T-helper 1 cell treated with Interleukin-12 subunit alpha and Interleukin-12 subunit beta and Interleukin-4 antibody, amounts not matched to agents 30 μg/mL and 1 μg/mL, for 36 hours (primary cell): ENCODE measurements at regions not wholly inside any gene's neighbourhood (a gene's known extent, or its start where the extent isn't known, plus 50 kb on each side); places are given as distances from the start of the nearest gene placed in this dataset.

Experiments
- H3K27ac Mint-ChIP-seq: one replicate; pipeline ENCODE4 v1.8.0; 2021; ENCODE audit warnings: mild to moderate bottlenecking, mixed read lengths
- H3K27me3 Mint-ChIP-seq: one replicate; pipeline ENCODE4 v1.8.0; 2021; ENCODE audit warnings: low read depth, mixed read lengths
- H3K36me3 Mint-ChIP-seq: one replicate; pipeline ENCODE4 v1.8.0; 2021; ENCODE audit warnings: low read depth, mixed read lengths
- H3K4me1 Mint-ChIP-seq: one replicate; pipeline ENCODE4 v1.8.0; 2021; ENCODE audit warnings: low read depth, mixed read lengths
- H3K4me3 Mint-ChIP-seq: one replicate; pipeline ENCODE4 v1.8.0; 2021; ENCODE audit warnings: mild to moderate bottlenecking, moderate library complexity, mixed read lengths
- H3K9me3 Mint-ChIP-seq: one replicate; pipeline ENCODE4 v1.8.0; 2021; ENCODE audit warnings: mixed read lengths

DNA sequence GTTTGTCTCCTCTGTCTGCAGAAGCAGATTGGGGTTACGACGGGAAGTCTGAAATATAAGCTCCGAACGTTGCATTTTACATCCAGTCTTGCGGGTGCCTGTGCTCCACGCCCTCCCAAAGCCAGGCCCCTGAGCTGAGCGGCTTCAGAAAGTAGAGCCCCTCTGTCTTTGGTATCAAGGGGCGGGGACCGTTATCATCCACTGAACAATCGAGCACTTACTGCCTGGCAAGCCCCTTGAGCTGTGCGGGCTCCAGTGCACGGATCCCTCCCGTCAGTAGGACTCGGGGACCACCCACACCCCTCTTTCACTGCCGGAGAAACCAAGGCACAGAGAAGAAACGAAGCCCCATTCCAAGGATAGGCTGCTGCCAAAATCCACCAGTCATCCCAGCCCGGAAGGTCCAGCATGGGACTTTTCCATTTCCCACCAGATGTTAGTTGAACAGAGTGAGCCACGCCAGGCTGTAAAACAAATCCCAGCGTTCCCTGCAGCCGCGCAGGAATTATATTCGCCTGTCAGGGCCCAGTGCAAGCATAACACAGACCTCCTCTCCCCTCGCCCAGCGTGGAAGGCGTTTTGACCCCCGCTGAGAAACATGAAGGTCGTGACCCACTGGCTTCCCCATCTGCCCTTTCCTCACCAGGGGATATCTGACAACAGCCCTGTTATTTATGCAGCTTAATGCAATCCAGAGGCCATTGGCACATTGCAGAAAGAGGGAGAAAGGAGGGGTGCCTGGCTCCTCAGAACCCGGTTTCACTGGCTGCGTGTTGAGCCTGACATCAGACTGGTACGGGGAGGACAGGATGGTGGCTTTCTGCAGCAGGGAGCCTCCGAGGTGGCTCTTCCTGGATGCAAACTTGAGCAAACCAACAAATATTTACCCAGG lies 212.2 kb upstream of the FOXF1 start:
- no peaks in the 10 kb centered on the region for H3K36me3 Mint-ChIP-seq
- H3K27ac Mint-ChIP-seq, result no peak overlapping the region
- H3K27me3 Mint-ChIP-seq, result peaks cover 65% of the 10 kb centered on the region
- H3K4me1 Mint-ChIP-seq, result no peaks in the 10 kb centered on the region
- no peak overlapping the region for H3K4me3 Mint-ChIP-seq
- H3K9me3 Mint-ChIP-seq, result no peaks in the 10 kb centered on the region

DNA sequence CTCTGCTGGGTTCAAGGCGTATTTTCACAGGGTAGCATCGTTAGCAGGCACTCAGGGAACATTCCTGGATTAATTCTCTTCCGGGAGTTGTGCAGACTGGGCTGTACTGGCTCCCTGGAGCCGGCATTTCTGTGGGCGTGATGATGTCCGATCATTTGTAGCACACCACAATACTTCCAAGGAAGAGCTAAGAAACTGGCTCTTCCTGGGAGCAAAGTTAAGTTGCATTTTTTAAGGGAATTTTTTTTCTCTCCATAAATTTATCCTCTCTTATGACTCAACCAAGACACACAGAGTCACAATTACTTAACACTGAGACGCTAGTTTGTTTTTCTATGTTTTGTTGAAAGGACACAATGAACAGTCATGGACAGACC lies 211.6 kb upstream of the FOXF1 start:
- no peaks in the 10 kb centered on the region for H3K4me1 Mint-ChIP-seq
- peaks cover 62% of the 10 kb centered on the region for H3K27me3 Mint-ChIP-seq

DNA sequence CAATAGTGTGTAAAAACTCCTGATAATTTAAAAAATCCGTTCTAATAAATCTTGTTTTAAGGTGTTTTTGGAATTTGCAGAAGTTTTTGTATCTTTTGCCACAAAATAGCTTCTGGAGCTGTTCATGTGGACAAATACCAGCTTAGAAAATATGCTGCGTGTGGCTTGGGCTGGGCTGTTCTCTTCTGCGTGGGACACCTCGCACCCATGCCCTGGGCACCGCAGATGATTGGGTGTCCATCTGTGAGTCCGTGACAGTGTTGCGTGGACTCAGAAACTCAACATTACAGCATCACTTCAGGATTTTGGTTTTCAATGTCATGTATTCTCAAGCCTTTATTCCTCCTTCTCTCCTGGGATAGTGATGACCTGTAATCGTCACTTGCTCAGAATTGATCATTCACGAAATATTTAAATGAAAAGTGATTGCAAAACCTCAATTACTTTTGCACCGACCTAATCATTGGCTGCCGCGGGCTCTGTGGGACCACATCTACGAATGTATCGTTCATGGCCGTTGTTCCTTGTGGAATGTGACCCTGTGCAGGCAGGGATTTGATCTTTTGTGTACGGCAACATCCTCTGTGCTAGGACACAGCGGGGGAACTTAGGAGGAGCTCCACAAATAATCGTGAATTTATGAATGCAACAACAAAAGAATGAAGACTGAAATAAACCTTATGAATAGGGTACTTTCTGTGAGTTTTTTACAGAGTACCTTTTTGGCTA lies 210.3 kb upstream of the FOXF1 start:
- peaks cover 61% of the 10 kb centered on the region for H3K27me3 Mint-ChIP-seq

More for the DNA sequence above, 211.6 kb upstream of the FOXF1 start:
- Mint-ChIP-seq H3K4me3 (no peak overlapping the region), H3K9me3 (no peaks in the 10 kb centered on the region), H3K27ac (no peak overlapping the region), H3K36me3 (no peaks in the 10 kb centered on the region)

DNA sequence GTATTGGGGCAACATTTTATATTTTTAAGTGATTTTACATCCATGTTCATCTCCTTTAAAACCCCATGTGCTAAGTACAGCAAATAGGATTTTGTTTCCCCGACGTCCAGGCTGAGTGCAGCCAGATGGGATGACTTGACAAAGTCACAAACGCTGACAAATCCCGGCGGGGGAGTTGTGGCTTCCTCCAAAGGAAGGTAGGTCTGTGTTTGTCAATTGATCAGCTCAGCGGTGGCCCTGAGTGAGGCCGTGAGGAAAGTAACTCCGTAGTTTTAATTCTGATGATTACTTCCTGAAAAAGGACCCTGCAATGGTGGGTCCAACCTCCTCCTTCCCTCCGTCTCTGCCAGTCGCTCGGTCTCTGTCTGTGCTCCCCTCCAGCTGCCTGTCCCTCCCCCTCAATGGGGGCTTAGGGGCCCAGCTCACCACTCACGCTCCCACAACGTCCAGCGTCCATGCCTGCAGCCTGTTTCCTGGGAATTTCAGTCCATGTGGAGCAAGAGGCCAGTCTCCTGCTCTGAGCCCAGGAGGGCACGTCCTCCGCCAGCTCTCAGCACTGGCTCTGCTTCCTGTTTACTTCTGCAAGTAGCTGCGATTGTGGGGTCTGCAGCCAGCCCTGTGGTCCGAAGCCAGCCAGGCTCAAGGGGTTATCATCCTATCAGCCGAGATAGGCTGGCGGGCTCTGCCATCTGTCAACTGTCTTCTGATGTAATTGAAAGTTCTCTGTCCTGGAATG lies 209.4 kb upstream of the FOXF1 start:
- Mint-ChIP-seq H3K9me3 (no peaks in the 10 kb centered on the region), H3K27ac (no peak overlapping the region), H3K4me1 (no peaks in the 10 kb centered on the region), H3K36me3 (no peaks in the 10 kb centered on the region), H3K4me3 (no peak overlapping the region), H3K27me3 (peaks cover 61% of the 10 kb centered on the region)

More for the DNA sequence above, 210.3 kb upstream of the FOXF1 start:
- no peaks in the 10 kb centered on the region for H3K36me3 Mint-ChIP-seq
- H3K27ac Mint-ChIP-seq, result no peak overlapping the region
- H3K4me3 Mint-ChIP-seq, result no peak overlapping the region
- H3K4me1 Mint-ChIP-seq, result no peaks in the 10 kb centered on the region
- H3K9me3 Mint-ChIP-seq, result no peaks in the 10 kb centered on the region

DNA sequence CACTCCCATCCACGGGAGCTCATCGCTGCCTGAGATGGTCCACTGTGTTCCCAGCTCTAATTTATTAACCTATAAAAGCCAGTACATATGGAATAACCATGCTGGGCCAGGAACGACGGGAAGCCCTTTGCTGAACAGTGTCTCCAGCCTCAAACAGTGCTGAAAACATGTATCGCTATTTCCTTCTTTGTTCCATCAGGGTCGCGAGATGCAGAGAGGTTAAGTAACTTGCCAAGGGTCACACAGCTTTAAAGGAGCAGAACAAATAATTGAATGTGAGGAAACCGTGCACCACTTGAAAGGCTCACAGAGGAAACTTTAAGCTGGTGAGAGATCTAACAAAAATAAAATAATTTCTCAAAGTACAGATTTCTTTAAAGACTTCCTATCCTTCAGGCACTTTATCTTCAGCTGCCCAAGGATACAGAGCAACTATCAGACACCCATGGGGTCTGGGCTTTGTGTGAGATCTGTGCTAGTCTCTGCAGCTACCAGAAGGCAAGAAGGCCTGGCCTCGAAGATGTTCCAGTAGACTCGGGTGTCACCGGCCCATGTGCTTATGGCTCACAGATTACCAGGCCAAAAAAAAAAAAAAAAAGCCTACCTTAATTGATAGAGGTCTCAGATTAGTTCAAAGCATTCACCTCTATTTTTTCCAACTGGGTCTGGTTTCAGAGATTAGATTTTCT lies 207.8 kb upstream of the FOXF1 start:
- peaks cover 46% of the 10 kb centered on the region for H3K27me3 Mint-ChIP-seq
- no peak overlapping the region for H3K27ac Mint-ChIP-seq
- no peak overlapping the region for H3K4me3 Mint-ChIP-seq
- H3K4me1 Mint-ChIP-seq, result no peaks in the 10 kb centered on the region
- no peaks in the 10 kb centered on the region for H3K36me3 Mint-ChIP-seq
- no peaks in the 10 kb centered on the region for H3K9me3 Mint-ChIP-seq

DNA sequence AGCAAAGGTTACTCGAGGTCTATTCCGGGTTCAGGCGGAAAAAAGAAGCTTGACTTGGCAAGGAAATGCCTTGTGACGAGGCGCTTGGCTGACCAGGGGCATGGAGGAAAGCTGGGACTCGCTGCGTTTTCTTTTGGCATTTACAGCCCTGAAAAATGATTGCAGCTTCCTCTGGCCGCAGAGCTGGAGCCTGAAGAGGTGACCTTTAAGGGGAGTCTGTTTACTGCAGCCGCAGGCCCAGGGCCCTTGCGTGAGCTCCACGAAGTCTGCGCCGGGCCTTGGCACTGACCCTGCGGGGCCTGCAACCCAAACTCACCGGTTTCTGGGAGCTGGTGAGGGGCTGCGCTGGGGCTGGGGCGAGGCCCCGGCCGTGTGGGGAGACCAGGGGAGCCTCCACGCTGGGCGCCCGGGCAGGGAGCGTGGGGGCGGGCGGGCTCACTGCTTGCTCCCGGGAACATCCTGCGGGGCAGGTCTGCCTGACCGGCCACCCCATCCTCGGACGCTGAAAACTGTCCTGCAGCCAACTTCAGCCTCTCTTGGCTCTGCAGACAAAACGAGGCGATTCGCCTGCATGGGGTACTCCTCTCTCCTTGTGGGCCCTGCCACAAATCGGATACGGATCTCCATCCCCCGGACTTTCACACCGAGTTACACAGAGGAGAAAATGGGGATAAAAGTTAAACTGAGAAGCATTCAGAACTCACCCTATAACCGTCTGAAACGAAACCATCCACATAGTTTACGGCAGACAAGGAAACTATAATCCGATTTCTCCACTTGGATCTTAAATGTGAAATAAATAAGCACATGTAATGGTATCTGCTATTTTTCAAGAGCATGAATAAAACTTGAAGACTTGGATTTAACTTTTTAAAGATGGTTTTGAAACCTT lies 206.3 kb upstream of the FOXF1 start:
- peaks cover 32% of the 10 kb centered on the region for H3K27me3 Mint-ChIP-seq
- no peak overlapping the region for H3K27ac Mint-ChIP-seq
- no peaks in the 10 kb centered on the region for H3K36me3 Mint-ChIP-seq
- H3K4me3 Mint-ChIP-seq, result no peak overlapping the region
- H3K9me3 Mint-ChIP-seq, result no peaks in the 10 kb centered on the region
- no peaks in the 10 kb centered on the region for H3K4me1 Mint-ChIP-seq

DNA sequence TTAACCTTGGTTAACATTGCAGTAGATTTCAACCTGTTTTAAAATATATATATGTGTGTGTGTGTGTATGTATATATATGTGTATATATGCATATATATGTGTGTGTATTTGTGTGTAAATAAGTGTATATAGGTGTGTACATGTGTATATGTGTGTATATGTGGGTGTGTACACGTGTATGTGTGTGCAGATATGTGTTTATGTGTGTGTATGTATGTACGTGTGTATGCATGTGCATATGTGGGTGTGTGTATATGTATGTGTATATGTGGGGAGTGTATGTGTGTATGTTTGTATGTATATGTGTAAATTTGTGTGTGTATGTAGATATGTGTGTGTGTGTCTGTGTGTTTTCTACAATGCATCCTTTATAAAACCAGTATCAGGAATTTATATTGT lies 205.5 kb upstream of the FOXF1 start:
- Mint-ChIP-seq H3K27me3 (peaks cover 26% of the 10 kb centered on the region), H3K9me3 (no peaks in the 10 kb centered on the region), H3K36me3 (no peaks in the 10 kb centered on the region), H3K4me1 (no peaks in the 10 kb centered on the region), H3K27ac (no peak overlapping the region), H3K4me3 (no peak overlapping the region)

DNA sequence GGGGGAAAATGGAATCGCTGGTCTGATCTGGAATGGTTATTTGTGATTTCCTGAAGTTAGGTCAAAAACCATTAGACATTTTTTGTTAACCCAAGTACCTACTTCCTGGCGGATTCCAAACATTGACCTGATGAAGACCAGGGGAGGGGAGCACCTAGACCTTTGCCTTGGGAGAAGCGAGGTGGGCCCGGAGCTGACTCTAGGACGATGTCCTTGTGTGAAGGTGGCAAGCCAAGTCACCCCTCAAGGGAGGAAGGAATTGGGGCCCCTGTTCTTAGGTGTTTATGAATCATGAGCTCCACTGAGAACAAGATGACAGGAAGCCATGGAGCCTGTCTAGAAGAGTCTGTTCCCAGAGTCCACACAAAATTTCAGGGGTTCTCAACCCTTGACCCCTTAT lies 204.9 kb upstream of the FOXF1 start:
- Mint-ChIP-seq H3K4me1 (no peaks in the 10 kb centered on the region), H3K4me3 (no peak overlapping the region), H3K9me3 (no peaks in the 10 kb centered on the region), H3K27me3 (peaks cover 21% of the 10 kb centered on the region), H3K27ac (no peak overlapping the region), H3K36me3 (no peaks in the 10 kb centered on the region)

DNA sequence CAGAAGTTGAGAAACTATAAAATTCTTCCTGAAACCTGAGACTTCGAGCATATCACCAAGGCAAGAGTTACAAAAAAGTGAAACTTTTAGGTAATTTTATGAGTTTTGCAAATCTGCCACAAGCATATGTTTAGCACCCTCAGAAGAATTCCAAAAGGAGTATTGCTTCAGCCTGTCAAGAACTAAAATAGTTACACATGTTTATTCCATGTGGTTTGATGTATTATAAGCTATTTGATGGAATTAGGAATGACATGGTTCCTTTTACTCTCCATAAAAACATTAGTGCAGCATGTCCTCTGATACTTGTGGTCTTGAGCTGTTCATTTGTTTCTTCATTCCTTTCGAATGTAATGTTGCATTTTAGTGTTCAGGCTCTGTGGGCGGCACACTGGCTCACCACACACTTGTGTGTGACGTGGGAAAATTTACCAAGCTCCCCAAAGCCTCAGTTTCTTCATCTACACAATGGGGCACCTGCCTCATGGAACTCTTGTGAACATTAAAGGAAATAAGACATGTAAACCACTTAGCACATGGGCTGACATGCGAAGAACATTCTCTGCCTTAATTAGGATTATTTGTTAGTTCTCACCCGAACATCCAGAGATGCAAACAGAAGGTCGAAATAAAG lies 204.2 kb upstream of the FOXF1 start:
- no peak overlapping the region for H3K4me3 Mint-ChIP-seq
- H3K4me1 Mint-ChIP-seq, result no peaks in the 10 kb centered on the region
- peaks cover 17% of the 10 kb centered on the region for H3K27me3 Mint-ChIP-seq
- H3K9me3 Mint-ChIP-seq, result no peaks in the 10 kb centered on the region
- H3K36me3 Mint-ChIP-seq, result no peaks in the 10 kb centered on the region
- no peak overlapping the region for H3K27ac Mint-ChIP-seq

DNA sequence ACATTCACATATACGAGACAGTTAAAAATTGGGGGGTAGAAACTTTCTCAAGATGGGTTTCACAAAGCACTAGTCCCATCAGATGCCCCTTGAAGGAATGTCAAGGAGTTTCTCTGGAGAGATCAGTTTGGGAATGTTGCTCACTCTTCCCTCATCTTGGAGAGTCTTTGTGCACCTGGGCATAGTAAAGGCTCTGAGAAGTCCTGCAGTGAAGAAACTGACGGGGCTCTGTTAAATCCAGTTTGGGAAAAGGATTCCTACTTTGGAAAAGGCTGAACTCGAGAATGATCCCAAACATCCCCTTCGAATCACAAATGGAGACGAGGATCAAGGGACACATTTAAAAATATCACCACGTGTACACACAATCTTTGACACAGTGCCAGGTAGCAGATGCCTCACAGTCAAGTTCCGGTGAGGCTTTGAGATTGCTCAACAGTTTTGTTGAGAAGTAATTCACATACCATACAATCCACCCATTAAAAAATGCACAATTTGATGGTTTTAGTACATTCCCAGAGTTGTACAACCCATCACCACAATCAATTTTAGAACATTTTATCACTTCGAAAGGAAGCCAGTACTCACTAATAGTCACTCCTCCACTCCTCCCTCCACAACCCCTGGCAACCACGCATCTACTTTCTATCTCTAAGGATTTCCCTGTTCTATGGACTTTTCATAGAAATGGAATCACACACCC lies 203.4 kb upstream of the FOXF1 start:
- Mint-ChIP-seq H3K4me3 (no peak overlapping the region), H3K36me3 (no peaks in the 10 kb centered on the region), H3K4me1 (no peaks in the 10 kb centered on the region), H3K9me3 (no peaks in the 10 kb centered on the region), H3K27me3 (peaks cover 9% of the 10 kb centered on the region), H3K27ac (no peak overlapping the region)

DNA sequence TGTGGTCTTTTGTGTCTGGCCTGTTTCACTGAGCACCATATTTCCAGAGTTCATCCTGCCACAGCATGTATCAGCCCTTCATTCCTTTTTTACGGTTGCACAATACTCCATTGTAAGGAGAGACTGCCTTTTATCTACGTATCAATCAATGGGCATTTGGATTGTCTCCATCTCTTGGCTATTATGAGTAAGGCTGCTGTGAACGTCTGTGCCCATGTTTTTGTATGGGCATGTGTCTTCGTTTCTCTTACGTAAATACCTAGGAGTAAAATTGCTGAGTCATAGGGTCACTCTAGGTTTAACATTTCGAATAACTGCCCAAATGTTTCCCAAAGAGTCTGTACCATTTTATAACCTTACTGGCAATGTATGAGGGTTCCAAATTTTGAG lies 202.8 kb upstream of the FOXF1 start:
- Mint-ChIP-seq H3K9me3 (no peaks in the 10 kb centered on the region), H3K4me3 (no peak overlapping the region), H3K27me3 (peaks cover 3% of the 10 kb centered on the region), H3K4me1 (no peaks in the 10 kb centered on the region), H3K36me3 (no peaks in the 10 kb centered on the region), H3K27ac (no peak overlapping the region)

DNA sequence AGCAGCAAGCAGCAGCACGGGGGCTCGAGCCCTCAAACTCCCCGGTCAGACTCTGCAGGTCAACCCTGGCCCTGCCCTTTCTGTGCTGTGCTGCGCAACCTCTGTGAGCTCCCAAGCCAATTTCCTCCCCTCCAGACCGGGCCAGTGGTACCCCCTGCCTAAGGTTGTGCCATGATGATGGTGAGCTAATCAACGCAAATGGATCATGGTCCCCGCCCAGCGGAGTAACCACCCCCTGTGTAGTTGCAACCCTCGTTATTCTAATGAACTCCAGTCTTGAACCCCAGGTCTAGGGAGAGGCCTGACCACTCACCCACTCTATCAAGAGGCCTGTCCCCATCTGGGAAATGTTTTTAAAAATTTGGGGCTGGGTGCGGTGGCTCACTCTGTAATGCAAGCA lies 201.8 kb upstream of the FOXF1 start:
- no peak overlapping the region for H3K27ac Mint-ChIP-seq
- no peaks in the 10 kb centered on the region for H3K36me3 Mint-ChIP-seq
- H3K4me3 Mint-ChIP-seq, result no peak overlapping the region
- H3K4me1 Mint-ChIP-seq, result no peaks in the 10 kb centered on the region
- peaks cover 3% of the 10 kb centered on the region for H3K27me3 Mint-ChIP-seq
- no peaks in the 10 kb centered on the region for H3K9me3 Mint-ChIP-seq

DNA sequence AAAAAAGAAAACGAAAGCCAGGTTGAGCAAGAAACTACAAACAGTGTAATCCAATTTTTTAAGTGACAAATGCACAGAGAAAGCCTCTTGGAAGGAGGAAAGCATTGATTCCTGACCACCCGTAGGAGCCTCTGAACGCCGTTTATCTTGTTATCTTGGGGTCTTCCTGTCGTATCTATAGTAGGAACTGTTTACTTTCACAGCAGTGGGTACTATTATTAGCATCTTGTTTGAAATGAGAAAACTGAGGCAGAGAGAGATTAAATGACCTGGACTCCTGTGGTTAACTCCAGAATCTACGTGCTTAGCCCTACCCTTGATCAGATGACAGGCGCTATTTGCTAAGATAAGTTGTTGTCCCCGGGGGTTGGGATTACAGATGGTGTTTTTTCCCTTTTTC lies 196.7 kb upstream of the FOXF1 start:
- no peak overlapping the region for H3K27ac Mint-ChIP-seq
- no peaks in the 10 kb centered on the region for H3K9me3 Mint-ChIP-seq
- H3K4me3 Mint-ChIP-seq, result no peak overlapping the region
- no peaks in the 10 kb centered on the region for H3K4me1 Mint-ChIP-seq
- H3K36me3 Mint-ChIP-seq, result no peaks in the 10 kb centered on the region
- no peaks in the 10 kb centered on the region for H3K27me3 Mint-ChIP-seq
